Uterus (tissue), 2 donors: ENCODE measurements at regions not wholly inside any gene's neighbourhood (a gene's known extent, or its start where the extent isn't known, plus 50 kb on each side); places are given as distances from the start of the nearest gene placed in this dataset.

Experiments
- CTCF ChIP-seq, 4 experiments: fragments of 200-600 bp in 2 of 4; fragments of 450-650 bp in 2 of 4; sonication (generic) in 2 of 4; IDR thresholded peaks; one replicate each; pipeline ENCODE4 v1.5.1; 2016 to 2019; ENCODE audit warnings: antibody characterized with exemption in 4 of 4, mild to moderate bottlenecking in 2 of 4, moderate library complexity in 1 of 4
- POLR2A ChIP-seq, 2 donors: fragments of 450-650 bp; IDR thresholded peaks; one replicate each; pipeline ENCODE4 v1.6.1; 2016; ENCODE audit warnings: antibody characterized with exemption in 2 of 2, mild to moderate bottlenecking in 1 of 2, moderate library complexity in 1 of 2

- TF ChIP-seq CTCF (IDR thresholded peaks at IDR 0.05) (no peak), POLR2A (IDR thresholded peaks at IDR 0.05) (no peak)
Observed at GRCh38 chr18:77647472-77647871, 397.8 kb downstream of the GALR1 start.
